Neural crest cell (in vitro differentiated cells): ENCODE measurements at regions not wholly inside any gene's neighbourhood (a gene's known extent, or its start where the extent isn't known, plus 50 kb on each side); places are given as distances from the start of the nearest gene placed in this dataset.

Experiments
- DNase-seq: peaks from one replicate; pipeline ENCODE4 v3.0.0; 2021; ENCODE audit warnings: low read depth, mixed read lengths, low spot score
- H3K27ac Mint-ChIP-seq: one replicate; pipeline ENCODE4 v1.8.0; 2021; ENCODE audit warnings: mild to moderate bottlenecking, mixed read lengths; ENCODE audit not compliant: unreplicated experiment
- H3K27me3 Mint-ChIP-seq: 2 replicates; pipeline ENCODE4 v1.8.0; 2021; ENCODE audit warnings: low read depth, mild to moderate bottlenecking, mixed read lengths
- H3K36me3 Mint-ChIP-seq: 2 replicates; pipeline ENCODE4 v1.8.0; 2021; ENCODE audit warnings: low read depth, mild to moderate bottlenecking, mixed read lengths
- H3K4me1 Mint-ChIP-seq: 2 replicates; pipeline ENCODE4 v1.8.0; 2021; ENCODE audit warnings: mixed read lengths
- H3K4me3 Mint-ChIP-seq: one replicate; pipeline ENCODE4 v1.8.0; 2021; ENCODE audit warnings: mild to moderate bottlenecking, mixed read lengths
- H3K9me3 Mint-ChIP-seq: 2 replicates; pipeline ENCODE4 v1.8.0; 2021; ENCODE audit warnings: mixed read lengths
- TF ChIP-seq, protein P1 (sequence below): fragments of 200-600 bp; sonication (generic); conservative IDR thresholded peaks from 2 replicates; pipeline ENCODE4 v1.5.0; 2021; ENCODE audit warnings: antibody characterized with exemption, mild to moderate bottlenecking

DNA sequence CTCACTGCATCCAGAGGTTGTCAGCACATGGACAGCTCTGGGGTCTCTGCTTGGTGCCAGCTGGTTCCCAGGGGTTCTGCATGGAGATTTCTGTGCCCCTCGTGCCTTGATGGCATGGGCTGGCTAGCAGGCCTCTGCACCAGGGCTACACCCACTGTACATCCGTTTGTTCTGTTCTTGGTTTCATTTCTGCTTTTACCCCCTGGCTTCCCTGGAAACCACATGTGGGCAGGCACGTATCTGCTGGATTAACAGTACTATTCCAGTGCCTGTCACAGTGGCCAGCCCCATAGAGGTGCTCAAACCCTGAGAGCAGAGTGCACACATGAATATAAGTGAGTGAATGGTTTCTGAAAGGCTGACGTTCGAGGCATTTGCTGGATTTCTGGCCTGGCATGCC lies 207.2 kb upstream of the GPR26 start:
- Mint-ChIP-seq H3K27ac (no peak overlapping the region), H3K36me3 (no peaks in the 10 kb centered on the region), H3K4me3 (no peak overlapping the region), H3K4me1 (peaks cover 10% of the 10 kb centered on the region), H3K27me3 (no peaks in the 10 kb centered on the region), H3K9me3 (no peaks in the 10 kb centered on the region)
- TF ChIP-seq, protein P1, sequence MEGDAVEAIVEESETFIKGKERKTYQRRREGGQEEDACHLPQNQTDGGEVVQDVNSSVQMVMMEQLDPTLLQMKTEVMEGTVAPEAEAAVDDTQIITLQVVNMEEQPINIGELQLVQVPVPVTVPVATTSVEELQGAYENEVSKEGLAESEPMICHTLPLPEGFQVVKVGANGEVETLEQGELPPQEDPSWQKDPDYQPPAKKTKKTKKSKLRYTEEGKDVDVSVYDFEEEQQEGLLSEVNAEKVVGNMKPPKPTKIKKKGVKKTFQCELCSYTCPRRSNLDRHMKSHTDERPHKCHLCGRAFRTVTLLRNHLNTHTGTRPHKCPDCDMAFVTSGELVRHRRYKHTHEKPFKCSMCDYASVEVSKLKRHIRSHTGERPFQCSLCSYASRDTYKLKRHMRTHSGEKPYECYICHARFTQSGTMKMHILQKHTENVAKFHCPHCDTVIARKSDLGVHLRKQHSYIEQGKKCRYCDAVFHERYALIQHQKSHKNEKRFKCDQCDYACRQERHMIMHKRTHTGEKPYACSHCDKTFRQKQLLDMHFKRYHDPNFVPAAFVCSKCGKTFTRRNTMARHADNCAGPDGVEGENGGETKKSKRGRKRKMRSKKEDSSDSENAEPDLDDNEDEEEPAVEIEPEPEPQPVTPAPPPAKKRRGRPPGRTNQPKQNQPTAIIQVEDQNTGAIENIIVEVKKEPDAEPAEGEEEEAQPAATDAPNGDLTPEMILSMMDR: no peak
- DNase-seq: no peak

DNA sequence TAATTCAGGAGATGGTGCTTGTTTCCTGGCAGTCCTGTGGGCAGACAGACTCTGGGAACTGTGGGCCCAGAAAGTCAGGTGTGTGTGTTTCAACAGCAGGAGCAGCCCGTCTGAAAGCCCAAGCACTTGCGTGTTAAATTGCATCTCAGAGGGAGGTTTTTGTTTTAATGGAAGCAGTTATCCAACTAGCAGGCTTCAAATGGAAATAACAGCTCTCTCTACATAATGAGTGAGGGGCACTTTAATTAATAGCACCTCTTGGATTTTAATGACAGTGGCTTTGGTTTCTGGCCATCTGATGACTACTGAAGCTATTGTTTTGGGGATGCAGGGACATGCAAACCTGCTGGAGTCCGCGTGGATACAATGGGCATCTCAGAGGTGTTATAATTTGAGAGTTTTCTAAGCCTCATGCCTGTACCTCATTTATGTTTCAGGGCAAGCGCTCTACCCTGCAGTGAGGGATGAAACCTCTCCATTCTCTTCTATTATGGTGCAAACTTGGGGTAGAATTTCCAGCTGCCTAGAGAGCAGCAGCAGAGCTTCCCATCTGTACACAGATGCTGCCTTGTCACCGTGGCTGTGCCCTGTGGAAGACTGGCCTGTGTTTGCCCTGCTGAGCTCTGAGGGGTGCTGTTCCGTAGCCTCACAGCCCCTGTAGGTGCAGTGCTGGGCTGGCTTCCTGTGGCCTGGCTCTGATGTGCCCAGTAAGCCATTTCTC lies 206.6 kb upstream of the GPR26 start:
- Mint-ChIP-seq H3K4me3 (no peak overlapping the region), H3K9me3 (no peaks in the 10 kb centered on the region), H3K27ac (no peak overlapping the region), H3K36me3 (no peaks in the 10 kb centered on the region), H3K27me3 (no peaks in the 10 kb centered on the region), H3K4me1 (peaks cover 10% of the 10 kb centered on the region)
- TF ChIP-seq, protein P1: no peak
- no peak for DNase-seq

DNA sequence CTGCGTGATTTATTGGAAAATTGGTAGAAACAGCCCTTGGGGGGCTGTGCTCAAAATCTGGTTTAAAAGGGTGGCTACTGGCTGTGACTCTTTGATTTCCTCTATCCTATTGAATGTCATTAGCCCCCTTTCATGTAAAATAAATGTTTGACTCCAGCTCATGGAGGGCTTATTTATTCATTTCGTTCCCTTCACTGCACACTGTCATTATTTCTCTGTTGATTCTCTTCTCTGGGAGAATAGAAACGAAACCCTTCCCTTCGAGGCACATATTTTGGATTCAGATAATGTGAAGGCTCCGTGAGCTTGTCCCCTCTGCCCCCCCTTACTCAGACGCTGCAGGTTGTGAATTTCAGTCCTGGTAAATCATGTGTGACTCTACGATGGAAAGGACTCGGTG lies 203.9 kb upstream of the GPR26 start:
- TF ChIP-seq, protein P1: no peak
- no peak overlapping the region for H3K4me3 Mint-ChIP-seq
- no peak for DNase-seq
- no peaks in the 10 kb centered on the region for H3K9me3 Mint-ChIP-seq
- H3K27me3 Mint-ChIP-seq: no peaks in the 10 kb centered on the region
- H3K27ac Mint-ChIP-seq: no peak overlapping the region
- peaks cover 10% of the 10 kb centered on the region for H3K4me1 Mint-ChIP-seq
- no peaks in the 10 kb centered on the region for H3K36me3 Mint-ChIP-seq

DNA sequence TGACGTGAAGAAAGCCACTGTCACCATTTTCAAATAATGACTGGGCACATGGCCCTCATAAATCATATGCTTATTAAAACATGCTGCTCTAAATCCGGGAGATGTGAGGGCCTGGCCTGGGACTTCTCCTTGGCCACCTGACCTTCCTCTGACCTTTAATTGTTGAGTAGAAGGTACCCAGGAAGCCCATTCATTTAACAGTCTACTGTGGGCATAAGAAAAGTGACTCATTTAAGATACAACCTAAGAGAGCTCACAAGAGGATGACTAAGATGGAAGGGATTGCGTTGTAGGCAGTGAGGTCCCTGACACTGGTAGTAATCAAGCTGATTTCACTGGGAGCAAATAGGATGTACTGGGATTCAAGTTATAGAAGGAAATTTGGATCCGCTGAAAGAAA lies 203.4 kb upstream of the GPR26 start:
- TF ChIP-seq, protein P1: no peak
- no peak overlapping the region for H3K4me3 Mint-ChIP-seq
- no peak overlapping the region for H3K27ac Mint-ChIP-seq
- H3K27me3 Mint-ChIP-seq: no peaks in the 10 kb centered on the region
- H3K36me3 Mint-ChIP-seq: no peaks in the 10 kb centered on the region
- H3K9me3 Mint-ChIP-seq: no peaks in the 10 kb centered on the region
- no peak for DNase-seq
- peaks cover 10% of the 10 kb centered on the region for H3K4me1 Mint-ChIP-seq

DNA sequence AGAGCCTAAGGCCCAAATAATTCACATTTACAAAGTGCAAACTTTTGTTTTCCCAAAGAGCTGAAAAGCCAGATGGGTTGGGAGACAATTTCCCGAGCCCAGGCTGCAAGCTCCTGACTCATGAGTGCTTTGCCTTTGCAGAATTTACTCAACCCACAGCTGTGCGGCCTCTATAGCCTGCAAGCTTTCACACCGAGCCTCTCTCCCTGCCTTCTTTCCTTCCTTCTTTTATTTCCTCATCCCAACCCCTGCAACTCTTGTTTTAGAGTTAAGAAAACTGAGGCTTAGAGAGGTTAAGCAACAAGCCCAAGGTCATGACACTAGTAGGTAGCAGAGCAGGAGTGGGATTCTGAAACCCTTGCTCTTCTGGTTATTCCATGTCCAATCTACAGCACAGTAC lies 203.0 kb upstream of the GPR26 start:
- TF ChIP-seq, protein P1: no peak
- Mint-ChIP-seq H3K4me1 (peaks cover 10% of the 10 kb centered on the region), H3K27me3 (no peaks in the 10 kb centered on the region), H3K9me3 (no peaks in the 10 kb centered on the region), H3K27ac (no peak overlapping the region), H3K36me3 (no peaks in the 10 kb centered on the region), H3K4me3 (no peak overlapping the region)
- DNase-seq: no peak
